Spleen (tissue), 11 donors: ENCODE measurements at regions not wholly inside any gene's neighbourhood (a gene's known extent, or its start where the extent isn't known, plus 50 kb on each side); places are given as distances from the start of the nearest gene placed in this dataset.
"Not testable (repeated sequence)": the region's sequence is repeated elsewhere in the genome, so short reads cannot be mapped to it uniquely, and the experiment has no call there.

Experiments
- DNase-seq: peaks from one replicate; pipeline ENCODE4 v3.0.0-alpha.2; 2020
- H3K27ac ChIP-seq, 8 donors: fragments of 200-600 bp; sonication (generic) in 7 of 8; 1 replicate in 4 of 8; 2 replicates in 4 of 8; pipeline versions ENCODE4 v1.5.0 to v1.8.0; 2016 to 2021; ENCODE audit warnings: inconsistent platforms in 4 of 8, mild to moderate bottlenecking in 4 of 8, moderate library complexity in 1 of 8
- H3K27me3 ChIP-seq, 7 donors: fragments of 200-600 bp; sonication (generic) in 6 of 7; replicated peaks in 1 of 7; 1 replicate in 4 of 7; 2 replicates in 3 of 7; pipeline versions ENCODE4 v1.5.0 to v1.8.0; 2016 to 2021; ENCODE audit warnings: inconsistent platforms in 3 of 7, mild to moderate bottlenecking in 1 of 7
- H3K36me3 ChIP-seq, 6 donors: fragments of 200-600 bp; sonication (generic) in 5 of 6; 1 replicate in 4 of 6; 2 replicates in 2 of 6; pipeline versions ENCODE4 v1.5.0 to v1.8.0; 2016 to 2021; ENCODE audit warnings: inconsistent platforms in 2 of 6
- H3K4me1 ChIP-seq, 6 donors: fragments of 200-600 bp; sonication (generic) in 5 of 6; 1 replicate in 3 of 6; 2 replicates in 3 of 6; pipeline versions ENCODE4 v1.5.0 to v1.8.0; 2016 to 2021; ENCODE audit warnings: inconsistent platforms in 3 of 6
- H3K4me3 ChIP-seq, 8 donors: fragments of 200-600 bp; sonication (generic) in 7 of 8; 1 replicate in 4 of 8; 2 replicates in 4 of 8; pipeline versions ENCODE4 v1.5.0 to v1.8.0; 2016 to 2021; ENCODE audit warnings: inconsistent platforms in 4 of 8, mild to moderate bottlenecking in 4 of 8, moderate library complexity in 2 of 8
- H3K9me3 ChIP-seq, 8 donors: fragments of 200-600 bp; sonication (generic) in 7 of 8; 1 replicate in 4 of 8; 2 replicates in 4 of 8; pipeline versions ENCODE4 v1.5.0 to v1.8.0; 2016 to 2021; ENCODE audit warnings: inconsistent platforms in 4 of 8
- CTCF ChIP-seq, 11 experiments: fragments of 200-600 bp in 7 of 11; fragments of 450-650 bp in 4 of 11; sonication (generic) in 4 of 11; IDR thresholded peaks in 8 of 11; conservative IDR thresholded peaks in 3 of 11; 1 replicate in 7 of 11; 2 replicates in 4 of 11; pipeline versions ENCODE4 v1.4.0 to v1.8.0; 2016 to 2021; ENCODE audit warnings: antibody characterized with exemption in 11 of 11, inconsistent platforms in 4 of 11, mild to moderate bottlenecking in 1 of 11
- POLR2A ChIP-seq, 3 donors: fragments of 450-650 bp; IDR thresholded peaks; one replicate each; pipeline ENCODE4 v1.5.1; 2017; ENCODE audit warnings: antibody characterized with exemption in 3 of 3, mild to moderate bottlenecking in 1 of 3
- POLR2AphosphoS5 ChIP-seq, 3 donors: sonication (generic); formaldehyde crosslinking; IDR thresholded peaks; one replicate each; pipeline ENCODE4 v1.5.1; 2017; ENCODE audit warnings: antibody characterized with exemption in 3 of 3
- WGBS, 5 donors: extraction: QIAGEN DNeasy Blood & Tissue Kit in 3 of 5; methylation state at CpG; one replicate each; pipeline versions ENCODE4 v1.1.5 to v1.1.7; 2013 to 2018; 5-methylcytosine and 5-hydroxymethylcytosine counted together
- intact Hi-C: fragments of 100-400 bp; cut with DNase I; formaldehyde crosslinking; loops from one replicate; pipeline ENCODE4 v1.15.0; 2023; ENCODE audit warnings: low total_unique reads
- donor health status: healthy with polysubstance abuse.
- donor health status: DM: no; HTN: no; CAD: no; lungs with moderate emphysema.
- donor health status: DM: no; HTN: no; CAD: no.
- donor health status: Bipolar disorder and iron deficiency.
- donor health status: healthy.
- donor health status: DM: no; HTN: no; CAD: no.
- donor health status: DM: yes; HTN: yes; CAD: no.

GRCh38 chr18:72985686-72986085 is 117.9 kb upstream of the NETO1 start:
- TF ChIP-seq CTCF (IDR thresholded peaks at IDR 0.05 in 8 of 11, conservative IDR thresholded peaks at IDR 0.05 in 3 of 11) (no peak), POLR2AphosphoS5 (IDR thresholded peaks at IDR 0.05) (no peak), POLR2A (IDR thresholded peaks at IDR 0.05) (no peak)
- WGBS, 5 donors: 17 to 70% (median 50%) methylated on average over 2 of the region's 2 CpGs

GRCh38 chr18:72984290-72984689 is 116.5 kb upstream of the NETO1 start:
- Histone ChIP-seq H3K9me3 (peaks cover 3 to 65% (median 40%) of the 10 kb centered on the region in 8 donors), H3K27me3 (no peaks in the 10 kb centered on the region), H3K4me1 (no peaks in the 10 kb centered on the region), H3K4me3 (no peak overlapping the region), H3K36me3 (no peaks in the 10 kb centered on the region), H3K27ac (no peak overlapping the region)
- WGBS, 5 donors: 75 to 89% (median 78%) methylated on average over 2 of the region's 2 CpGs
- DNase-seq: no peak
- intact Hi-C loops: no loop called here
- TF ChIP-seq POLR2AphosphoS5 (IDR thresholded peaks at IDR 0.05) (no peak), CTCF (IDR thresholded peaks at IDR 0.05 in 8 of 11, conservative IDR thresholded peaks at IDR 0.05 in 3 of 11) (no peak), POLR2A (IDR thresholded peaks at IDR 0.05) (no peak)

More at GRCh38 chr18:72985686-72986085, 117.9 kb upstream of the NETO1 start:
- DNase-seq: no peak
- Histone ChIP-seq H3K4me3 (no peak overlapping the region), H3K27ac (no peak overlapping the region), H3K4me1 (no peaks in the 10 kb centered on the region), H3K27me3 (no peaks in the 10 kb centered on the region), H3K9me3 (peaks cover 3 to 58% (median 40%) of the 10 kb centered on the region in 8 donors), H3K36me3 (no peaks in the 10 kb centered on the region)
- intact Hi-C loops: no loop called here

- Histone ChIP-seq H3K4me1 (no peaks in the 10 kb centered on the region), H3K4me3 (no peak overlapping the region), H3K27ac (no peak overlapping the region), H3K36me3 (no peaks in the 10 kb centered on the region), H3K9me3 (peaks cover 0 to 24% (median 3%) of the 10 kb centered on the region in 8 donors), H3K27me3 (no peaks in the 10 kb centered on the region)
- TF ChIP-seq POLR2AphosphoS5 (IDR thresholded peaks at IDR 0.05): no peak
- no peak for TF ChIP-seq POLR2A (IDR thresholded peaks at IDR 0.05)
- TF ChIP-seq CTCF (IDR thresholded peaks at IDR 0.05 in 8 of 11, conservative IDR thresholded peaks at IDR 0.05 in 3 of 11): no peak
- intact Hi-C loops: no loop called here
- no peak for DNase-seq
- WGBS, 5 donors: 74 to 86% (median 79%) methylated on average over 2 of the region's 2 CpGs
These were observed 106.1 kb upstream of the NETO1 start for GRCh38 chr18:72973841-72974240.

GRCh38 chr18:72965616-72966015 is 97.8 kb upstream of the NETO1 start:
- Histone ChIP-seq H3K27me3 (no peaks in the 10 kb centered on the region), H3K9me3 (peaks cover 0 to 21% (median 3%) of the 10 kb centered on the region in 8 donors), H3K27ac (no peak overlapping the region), H3K36me3 (no peaks in the 10 kb centered on the region), H3K4me3 (no peak overlapping the region), H3K4me1 (no peaks in the 10 kb centered on the region)
- 80 to 91% (median 87%) methylated on average over 9 of the region's 9 CpGs for WGBS, 5 donors
- intact Hi-C loops: no loop called here
- no peak for DNase-seq
- TF ChIP-seq POLR2AphosphoS5 (IDR thresholded peaks at IDR 0.05) (no peak), POLR2A (IDR thresholded peaks at IDR 0.05) (no peak), CTCF (IDR thresholded peaks at IDR 0.05 in 8 of 11, conservative IDR thresholded peaks at IDR 0.05 in 3 of 11) (no peak)

GRCh38 chr18:72958195-72958594 is 90.4 kb upstream of the NETO1 start:
- intact Hi-C loops, DNase-seq: not testable (repeated sequence)

More at GRCh38 chr18:72958195-72958594, 90.4 kb upstream of the NETO1 start:
- H3K4me1 ChIP-seq, H3K27me3 ChIP-seq, H3K4me3 ChIP-seq, H3K27ac ChIP-seq, H3K36me3 ChIP-seq: not testable (repeated sequence)
- peaks cover 0 to 65% (median 36%) of the 10 kb centered on the region in 8 donors for H3K9me3 ChIP-seq
